Midbrain (tissue), 1 donor: ENCODE measurements at regions not wholly inside any gene's neighbourhood (a gene's known extent, or its start where the extent isn't known, plus 50 kb on each side); places are given as distances from the start of the nearest gene placed in this dataset.
A peak's percentile ranks its signal among the peaks of the same experiment; 100 is the strongest.

Experiments
- DNase-seq: peaks from one replicate; lab custom pipeline; 2025; lab: John Stamatoyannopoulos, UW

GRCh38 chr17:77001487-77001886 lies 133.3 kb downstream of the MGAT5B start:
- no peak for DNase-seq

DNA sequence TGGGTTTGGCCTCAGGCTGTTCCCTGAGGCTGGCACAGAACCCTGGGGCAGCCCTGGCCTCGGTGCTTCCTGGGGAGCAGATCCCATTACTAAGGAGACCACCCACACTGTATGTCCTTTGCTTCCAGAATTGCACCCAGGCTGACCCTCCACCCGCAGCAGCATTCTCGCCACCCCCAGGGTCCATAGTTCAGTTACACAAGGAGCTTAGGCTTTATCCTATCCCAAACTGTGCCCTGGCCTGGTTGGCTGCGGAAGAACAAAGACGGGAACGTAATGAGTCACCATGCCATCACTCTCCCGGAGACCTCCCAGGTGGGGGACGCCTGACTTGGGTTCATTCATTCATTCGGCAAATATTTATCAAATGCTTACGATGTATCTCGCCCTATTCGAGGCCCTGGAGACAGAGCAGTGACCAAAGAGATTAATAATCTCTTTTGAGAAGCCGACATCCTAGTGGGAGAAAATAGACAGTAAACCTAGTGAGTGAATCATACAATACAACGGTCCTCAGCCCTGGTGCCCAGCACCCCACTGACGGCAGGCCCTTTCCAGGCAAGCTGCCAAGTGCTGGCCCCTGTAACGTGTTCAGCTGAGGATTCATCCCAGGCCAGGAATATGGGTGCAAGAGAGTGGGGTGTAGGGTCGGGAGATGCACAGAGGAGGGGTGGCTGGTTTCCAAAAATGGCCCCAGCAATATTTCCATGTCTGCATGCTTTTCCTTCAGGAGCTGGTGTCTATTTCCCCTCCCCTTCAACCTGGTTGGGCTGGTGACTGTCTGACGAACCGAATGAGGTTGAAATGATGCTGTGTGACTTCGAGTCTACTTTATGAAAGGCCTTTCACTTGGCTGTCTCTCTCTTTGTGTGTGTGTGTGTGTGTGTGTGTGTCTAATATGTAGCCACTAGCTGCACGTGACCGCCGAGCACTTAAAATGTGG lies 134.2 kb downstream of the MGAT5B start:
- no peak for DNase-seq

DNA sequence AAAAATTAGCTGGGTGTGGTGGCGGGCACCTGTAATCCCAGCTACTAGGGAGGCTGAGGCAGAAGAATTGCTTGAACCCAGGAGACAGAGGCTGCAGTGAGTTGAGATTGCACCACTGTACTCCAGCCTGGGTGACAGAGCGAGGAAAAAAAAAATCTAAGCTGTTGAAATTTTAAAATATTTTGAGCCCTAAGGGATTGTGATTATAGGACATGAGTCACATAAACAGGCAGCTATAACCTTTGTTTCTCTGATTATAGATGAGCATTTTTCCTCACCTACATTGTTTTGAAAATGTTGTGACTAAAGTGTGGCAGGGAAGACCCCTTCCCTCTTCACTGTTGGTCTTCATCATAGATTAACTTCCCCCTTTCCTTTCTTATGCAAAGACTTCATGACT lies 135.5 kb downstream of the MGAT5B start:
- DNase-seq, result no peak

DNA sequence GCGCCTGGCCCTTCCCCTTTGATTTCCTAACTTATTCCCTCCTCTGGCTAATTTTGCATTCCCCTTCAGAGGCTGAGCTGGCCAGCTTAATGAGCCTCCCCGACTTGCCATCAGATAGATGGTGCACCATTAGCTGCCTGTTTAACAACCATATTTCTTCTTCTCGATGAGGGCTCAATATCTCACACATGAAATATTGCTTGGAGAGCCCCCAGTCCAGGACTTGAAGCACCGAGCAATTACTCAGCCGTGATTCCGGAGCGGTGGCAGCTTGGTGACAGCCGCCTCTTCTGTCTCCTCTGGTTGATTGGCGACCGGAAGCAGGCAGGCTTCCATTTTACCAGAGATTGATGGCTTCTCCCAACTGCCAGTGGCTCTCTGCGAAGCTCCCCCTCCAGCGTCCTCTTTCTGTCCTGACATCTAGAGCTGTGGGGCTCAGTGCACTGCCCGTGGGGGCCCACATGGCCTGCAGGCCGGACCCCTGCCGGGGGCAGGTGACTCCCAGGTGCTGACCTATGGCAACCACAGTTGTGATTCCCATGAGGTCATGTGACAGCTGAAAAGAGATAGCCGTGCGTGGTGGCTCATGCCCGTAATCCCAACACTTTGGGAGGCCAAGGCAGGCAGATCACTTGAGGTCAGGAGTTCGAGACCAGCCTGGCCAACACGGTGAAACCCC lies 133.7 kb upstream of the SEC14L1 start:
- DNase-seq, result no peak

- no peak for DNase-seq
Measured at GRCh38 chr17:77009877-77010276, 130.9 kb upstream of the SEC14L1 start.

GRCh38 chr17:77010667-77011066 lies 130.1 kb upstream of the SEC14L1 start:
- no peak for DNase-seq

DNA sequence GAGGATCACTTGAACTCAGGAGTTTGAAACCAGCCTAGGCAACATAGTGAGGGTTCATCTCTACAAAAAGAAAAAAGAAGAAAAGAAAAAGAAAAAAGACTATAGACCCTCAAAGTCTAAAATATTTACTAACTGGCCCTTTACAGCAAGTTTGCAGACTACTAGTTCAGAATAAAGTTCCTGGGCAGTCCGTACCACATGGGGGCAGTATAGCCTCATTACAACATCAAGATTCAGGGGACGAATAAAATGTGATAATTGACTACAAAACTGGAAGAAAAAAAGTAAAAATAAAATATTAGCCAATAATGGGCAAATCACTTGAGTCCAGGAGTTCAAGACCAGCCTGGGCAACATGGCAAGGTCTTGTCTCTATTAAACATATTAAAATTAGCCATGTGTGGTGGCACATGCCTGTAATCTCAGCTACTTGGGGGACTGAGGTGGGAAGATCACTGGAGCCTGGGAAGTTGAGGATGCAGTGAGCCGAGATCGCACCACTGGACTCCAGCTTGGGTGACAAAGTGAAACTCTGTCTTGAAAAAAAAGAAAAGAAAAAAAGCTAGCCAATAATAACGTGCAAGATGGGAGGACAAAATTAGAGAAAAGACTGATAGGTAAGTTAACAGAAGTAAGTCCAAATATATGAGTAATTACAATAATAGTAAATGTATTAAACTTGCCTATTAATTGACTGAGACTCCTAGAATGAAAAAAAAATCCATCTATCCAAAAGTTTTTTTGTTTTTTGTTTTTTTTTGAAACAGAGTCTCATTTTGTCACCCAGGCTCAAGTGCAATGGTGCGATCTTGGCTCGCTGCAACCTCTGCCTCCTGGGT lies 129.4 kb upstream of the SEC14L1 start:
- peak; percentile 33 for DNase-seq

- no peak for DNase-seq
Measured at GRCh38 chr17:77018504-77018903, 122.3 kb upstream of the SEC14L1 start.

DNA sequence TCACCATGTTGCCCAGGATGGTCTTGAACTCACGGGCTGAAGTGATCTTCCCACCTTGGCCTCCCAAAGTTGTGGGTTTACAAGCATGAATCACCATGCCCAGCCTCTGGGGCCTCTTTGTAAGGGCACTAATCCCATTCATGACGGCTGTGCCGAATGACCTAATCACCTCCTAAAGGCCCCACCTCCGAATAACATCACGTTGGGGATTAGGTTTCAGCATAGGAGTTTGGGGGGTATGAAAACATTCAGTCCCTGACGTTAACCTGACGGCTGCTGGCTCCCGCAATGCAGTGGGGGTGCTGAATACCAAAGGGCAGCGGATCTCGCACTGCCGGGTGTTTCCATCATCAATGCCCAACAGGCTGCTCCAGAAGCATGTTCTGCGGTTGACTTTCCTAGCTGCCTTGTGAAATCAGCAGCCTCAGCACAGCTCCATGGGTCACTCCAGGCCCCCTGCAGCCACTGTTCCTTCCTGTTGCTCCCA lies 120.8 kb upstream of the SEC14L1 start:
- no peak for DNase-seq

GRCh38 chr17:77020973-77021372 lies 119.8 kb upstream of the SEC14L1 start:
- no peak for DNase-seq

DNA sequence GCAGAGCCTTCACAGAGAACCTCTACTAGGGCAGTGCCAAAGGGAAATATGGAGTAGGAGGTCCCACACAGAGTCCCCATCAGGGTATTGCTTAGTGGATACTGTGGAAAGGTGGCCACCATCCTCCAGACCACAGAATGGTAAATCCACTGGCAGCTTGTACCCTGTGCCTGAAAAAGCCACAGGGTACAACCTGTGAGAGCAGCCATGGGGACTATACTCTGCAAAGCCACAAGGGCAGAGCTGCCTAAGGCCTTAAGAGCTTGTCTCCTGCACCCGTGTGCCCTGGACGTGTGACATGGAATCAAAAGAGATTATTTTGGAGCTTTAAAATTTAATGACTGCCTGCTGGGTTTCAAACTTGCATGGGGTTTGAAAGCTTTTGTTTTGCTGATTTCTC lies 118.0 kb upstream of the SEC14L1 start:
- DNase-seq, result no peak

- DNase-seq, result no peak
Measured at GRCh38 chr17:77025781-77026180, 115.0 kb upstream of the SEC14L1 start.

DNA sequence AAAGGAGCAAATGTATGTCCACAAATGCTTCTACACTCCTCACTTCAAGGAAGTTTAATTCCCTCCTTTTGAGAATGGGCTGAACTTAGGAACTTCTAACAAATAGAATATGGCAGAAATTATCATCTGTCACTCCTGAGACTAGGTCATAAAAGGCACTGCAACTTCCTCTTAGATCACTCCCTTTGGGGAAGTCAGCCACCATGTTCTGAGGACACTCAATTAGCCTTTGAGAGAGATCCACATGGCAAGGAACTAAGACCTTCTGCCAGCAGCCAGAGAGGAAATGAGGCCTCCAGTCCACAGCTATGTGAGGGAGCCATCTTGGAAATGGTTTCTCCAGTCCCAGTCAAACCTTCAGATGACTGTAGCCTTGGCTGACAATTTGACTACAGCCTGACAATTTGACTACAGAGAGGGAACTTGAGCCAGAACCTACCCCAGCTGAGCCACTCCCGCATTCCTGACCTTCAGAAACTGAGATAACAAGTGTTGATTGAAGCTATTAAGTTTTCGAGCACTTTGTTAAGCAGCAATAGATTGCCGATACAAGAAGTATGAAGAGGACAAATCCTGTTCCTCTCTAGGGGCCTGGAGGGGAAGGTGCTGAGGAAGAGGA lies 113.4 kb upstream of the SEC14L1 start:
- no peak for DNase-seq

DNA sequence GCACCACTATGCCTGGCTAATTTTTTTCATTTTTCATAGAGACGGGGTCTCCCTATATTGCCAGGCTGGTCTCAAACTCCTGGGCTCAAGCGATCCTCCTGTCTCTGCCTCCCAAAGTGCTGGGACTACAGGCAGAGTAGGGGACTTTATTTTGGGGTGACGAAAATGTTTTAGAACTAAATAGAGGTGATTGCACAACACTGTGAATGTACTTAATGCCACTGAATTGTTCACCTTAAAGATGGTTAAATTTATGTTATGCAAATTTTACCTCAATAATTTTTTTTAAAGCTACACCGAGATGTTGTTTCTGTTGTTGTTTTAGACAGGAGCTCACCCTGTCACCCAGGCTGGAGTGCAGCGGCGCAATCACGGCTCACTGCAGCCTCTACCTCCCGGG lies 111.9 kb upstream of the SEC14L1 start:
- no peak for DNase-seq

- no peak for DNase-seq
Measured at GRCh38 chr17:77032929-77033328, 107.8 kb upstream of the SEC14L1 start.

GRCh38 chr17:77033892-77034404 lies 106.8 kb upstream of the SEC14L1 start:
- no peak for DNase-seq

DNA sequence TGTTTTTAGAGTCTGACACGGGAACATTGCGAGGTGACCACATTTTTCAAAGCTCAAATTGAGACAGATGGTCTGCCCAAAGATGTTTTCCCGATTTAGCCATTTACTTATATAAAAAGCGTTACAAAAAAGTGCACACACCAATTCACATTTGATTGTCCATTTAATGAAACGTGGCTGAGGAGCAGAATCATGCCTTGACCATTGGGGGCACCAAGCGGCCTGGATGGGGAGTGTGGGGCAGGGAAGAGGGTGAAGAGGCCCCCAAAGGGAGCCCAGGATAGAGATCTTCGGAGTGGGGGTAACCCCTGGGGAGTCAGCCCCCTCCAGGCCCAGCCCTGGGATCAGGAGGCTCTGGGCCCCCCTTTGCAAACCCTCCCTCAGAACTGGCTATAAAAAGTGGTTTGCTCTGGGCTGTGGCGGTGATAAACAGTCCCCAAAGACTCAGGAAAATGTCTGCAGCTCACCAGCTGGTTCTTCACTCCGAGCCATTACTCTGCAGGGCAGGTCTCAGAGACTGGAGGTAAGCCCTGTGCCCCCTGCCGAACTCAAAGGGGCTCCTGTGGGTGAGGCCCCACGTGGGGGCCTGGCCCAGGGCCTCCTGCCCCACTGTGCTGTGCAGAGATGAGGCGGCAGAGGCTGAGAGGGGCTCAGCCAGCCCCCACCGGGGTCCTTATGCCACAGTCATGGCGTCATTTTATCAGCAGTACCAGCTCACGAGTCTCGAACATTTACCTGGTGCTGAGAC lies 105.9 kb upstream of the SEC14L1 start:
- DNase-seq, result no peak

GRCh38 chr17:77035526-77035925 lies 105.2 kb upstream of the SEC14L1 start:
- no peak for DNase-seq

DNA sequence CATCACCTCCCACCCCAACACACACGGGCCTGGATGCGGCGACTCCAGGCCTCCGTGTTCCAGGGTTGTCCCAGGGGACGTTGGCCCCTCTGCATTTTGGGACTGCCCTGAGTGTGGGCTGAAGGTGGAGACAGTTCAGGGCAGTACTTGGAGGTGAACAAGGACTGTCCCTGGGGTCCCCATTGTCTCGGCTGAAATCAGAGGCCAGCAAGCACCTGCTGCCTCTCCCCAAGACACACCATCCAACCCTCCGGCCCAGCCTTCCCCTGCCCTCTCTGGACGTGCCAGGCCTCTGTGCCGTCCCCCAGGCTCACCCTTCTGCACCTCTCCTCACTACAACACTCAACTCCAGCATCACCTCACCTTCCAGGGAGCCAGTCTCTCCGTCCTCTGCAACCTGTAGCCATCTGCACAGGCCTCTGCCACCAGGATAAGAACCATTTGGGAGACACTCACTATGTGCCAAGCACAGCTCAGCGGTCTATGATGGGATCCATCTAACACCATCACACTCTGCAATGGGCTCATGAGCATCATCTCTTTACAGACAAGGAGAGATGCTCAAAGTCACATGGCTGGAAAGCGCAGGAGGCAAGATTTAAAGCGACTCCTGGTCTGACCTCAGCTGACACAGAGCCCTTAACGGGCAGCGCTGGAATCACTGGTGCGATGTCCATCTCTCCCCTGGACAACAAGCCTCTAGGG lies 104.5 kb upstream of the SEC14L1 start:
- DNase-seq, result no peak

DNA sequence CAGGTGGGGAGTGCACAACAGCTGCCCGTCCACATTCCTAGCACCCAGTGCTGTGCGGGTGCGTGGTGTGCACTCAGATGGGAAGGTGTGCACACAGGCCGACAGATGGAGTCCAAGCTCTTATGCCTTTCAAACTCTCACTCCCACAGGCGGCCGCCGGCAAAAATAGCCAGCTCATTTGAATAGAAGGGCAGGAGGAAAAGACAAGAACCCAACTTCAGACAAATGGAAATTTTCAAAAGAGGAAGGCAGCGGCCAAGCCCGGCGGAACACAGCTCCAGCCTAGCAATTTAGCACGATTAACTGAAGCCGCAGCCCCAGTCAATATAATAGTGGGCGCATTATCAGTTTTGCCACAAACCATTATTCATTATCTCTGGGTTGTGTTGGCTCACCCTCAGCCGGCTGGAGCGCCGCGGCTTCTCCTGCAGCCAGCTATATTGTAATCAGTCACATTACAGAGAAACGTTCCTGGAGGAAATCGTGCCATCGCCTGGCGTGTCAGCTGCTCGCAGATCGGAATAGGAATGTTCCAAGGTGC lies 103.9 kb upstream of the SEC14L1 start:
- DNase-seq, result peak; percentile 28
